ENCODE measurements at regions not wholly inside any gene's neighbourhood (a gene's known extent, or its start where the extent isn't known, plus 50 kb on each side); places are given as distances from the start of the nearest gene placed in this dataset.

DNA sequence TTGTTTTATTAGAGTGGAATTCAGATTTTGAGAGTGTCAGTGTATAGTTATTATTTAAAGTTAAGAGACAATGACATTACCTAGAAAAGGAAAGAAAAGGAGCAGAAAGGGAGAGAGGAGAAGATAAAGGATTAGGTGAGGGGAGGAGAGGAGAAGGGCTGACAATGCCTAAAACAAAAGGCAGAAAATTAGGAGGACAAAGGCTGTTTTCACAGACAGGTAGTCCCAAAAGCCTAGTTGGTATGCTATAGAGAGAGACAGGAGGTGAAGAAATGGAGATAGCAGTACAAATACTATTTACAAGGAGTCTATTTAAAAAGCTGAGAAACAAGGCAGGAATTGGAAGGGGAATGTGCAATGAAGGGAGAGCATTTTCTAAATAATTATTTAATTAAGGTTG is 409.4 kb upstream of the ADGRB3 start (continued):
- TF ChIP-seq, protein P1, sequence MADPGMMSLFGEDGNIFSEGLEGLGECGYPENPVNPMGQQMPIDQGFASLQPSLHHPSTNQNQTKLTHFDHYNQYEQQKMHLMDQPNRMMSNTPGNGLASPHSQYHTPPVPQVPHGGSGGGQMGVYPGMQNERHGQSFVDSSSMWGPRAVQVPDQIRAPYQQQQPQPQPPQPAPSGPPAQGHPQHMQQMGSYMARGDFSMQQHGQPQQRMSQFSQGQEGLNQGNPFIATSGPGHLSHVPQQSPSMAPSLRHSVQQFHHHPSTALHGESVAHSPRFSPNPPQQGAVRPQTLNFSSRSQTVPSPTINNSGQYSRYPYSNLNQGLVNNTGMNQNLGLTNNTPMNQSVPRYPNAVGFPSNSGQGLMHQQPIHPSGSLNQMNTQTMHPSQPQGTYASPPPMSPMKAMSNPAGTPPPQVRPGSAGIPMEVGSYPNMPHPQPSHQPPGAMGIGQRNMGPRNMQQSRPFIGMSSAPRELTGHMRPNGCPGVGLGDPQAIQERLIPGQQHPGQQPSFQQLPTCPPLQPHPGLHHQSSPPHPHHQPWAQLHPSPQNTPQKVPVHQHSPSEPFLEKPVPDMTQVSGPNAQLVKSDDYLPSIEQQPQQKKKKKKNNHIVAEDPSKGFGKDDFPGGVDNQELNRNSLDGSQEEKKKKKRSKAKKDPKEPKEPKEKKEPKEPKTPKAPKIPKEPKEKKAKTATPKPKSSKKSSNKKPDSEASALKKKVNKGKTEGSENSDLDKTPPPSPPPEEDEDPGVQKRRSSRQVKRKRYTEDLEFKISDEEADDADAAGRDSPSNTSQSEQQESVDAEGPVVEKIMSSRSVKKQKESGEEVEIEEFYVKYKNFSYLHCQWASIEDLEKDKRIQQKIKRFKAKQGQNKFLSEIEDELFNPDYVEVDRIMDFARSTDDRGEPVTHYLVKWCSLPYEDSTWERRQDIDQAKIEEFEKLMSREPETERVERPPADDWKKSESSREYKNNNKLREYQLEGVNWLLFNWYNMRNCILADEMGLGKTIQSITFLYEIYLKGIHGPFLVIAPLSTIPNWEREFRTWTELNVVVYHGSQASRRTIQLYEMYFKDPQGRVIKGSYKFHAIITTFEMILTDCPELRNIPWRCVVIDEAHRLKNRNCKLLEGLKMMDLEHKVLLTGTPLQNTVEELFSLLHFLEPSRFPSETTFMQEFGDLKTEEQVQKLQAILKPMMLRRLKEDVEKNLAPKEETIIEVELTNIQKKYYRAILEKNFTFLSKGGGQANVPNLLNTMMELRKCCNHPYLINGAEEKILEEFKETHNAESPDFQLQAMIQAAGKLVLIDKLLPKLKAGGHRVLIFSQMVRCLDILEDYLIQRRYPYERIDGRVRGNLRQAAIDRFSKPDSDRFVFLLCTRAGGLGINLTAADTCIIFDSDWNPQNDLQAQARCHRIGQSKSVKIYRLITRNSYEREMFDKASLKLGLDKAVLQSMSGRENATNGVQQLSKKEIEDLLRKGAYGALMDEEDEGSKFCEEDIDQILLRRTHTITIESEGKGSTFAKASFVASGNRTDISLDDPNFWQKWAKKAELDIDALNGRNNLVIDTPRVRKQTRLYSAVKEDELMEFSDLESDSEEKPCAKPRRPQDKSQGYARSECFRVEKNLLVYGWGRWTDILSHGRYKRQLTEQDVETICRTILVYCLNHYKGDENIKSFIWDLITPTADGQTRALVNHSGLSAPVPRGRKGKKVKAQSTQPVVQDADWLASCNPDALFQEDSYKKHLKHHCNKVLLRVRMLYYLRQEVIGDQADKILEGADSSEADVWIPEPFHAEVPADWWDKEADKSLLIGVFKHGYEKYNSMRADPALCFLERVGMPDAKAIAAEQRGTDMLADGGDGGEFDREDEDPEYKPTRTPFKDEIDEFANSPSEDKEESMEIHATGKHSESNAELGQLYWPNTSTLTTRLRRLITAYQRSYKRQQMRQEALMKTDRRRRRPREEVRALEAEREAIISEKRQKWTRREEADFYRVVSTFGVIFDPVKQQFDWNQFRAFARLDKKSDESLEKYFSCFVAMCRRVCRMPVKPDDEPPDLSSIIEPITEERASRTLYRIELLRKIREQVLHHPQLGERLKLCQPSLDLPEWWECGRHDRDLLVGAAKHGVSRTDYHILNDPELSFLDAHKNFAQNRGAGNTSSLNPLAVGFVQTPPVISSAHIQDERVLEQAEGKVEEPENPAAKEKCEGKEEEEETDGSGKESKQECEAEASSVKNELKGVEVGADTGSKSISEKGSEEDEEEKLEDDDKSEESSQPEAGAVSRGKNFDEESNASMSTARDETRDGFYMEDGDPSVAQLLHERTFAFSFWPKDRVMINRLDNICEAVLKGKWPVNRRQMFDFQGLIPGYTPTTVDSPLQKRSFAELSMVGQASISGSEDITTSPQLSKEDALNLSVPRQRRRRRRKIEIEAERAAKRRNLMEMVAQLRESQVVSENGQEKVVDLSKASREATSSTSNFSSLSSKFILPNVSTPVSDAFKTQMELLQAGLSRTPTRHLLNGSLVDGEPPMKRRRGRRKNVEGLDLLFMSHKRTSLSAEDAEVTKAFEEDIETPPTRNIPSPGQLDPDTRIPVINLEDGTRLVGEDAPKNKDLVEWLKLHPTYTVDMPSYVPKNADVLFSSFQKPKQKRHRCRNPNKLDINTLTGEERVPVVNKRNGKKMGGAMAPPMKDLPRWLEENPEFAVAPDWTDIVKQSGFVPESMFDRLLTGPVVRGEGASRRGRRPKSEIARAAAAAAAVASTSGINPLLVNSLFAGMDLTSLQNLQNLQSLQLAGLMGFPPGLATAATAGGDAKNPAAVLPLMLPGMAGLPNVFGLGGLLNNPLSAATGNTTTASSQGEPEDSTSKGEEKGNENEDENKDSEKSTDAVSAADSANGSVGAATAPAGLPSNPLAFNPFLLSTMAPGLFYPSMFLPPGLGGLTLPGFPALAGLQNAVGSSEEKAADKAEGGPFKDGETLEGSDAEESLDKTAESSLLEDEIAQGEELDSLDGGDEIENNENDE (IDR thresholded peaks at IDR 0.05; ENCODE audit: insufficient replicate concordance, low read length), result no peak
- no peak for TF ChIP-seq KDM5A (IDR thresholded peaks at IDR 0.05; ENCODE audit: low read length)

Data from H1 (cell line).